Activated CD8-positive, alpha-beta memory T cell treated with anti-CD3 and anti-CD28 coated beads, Interleukin-2, amount 50 U/mL, for 48 hours (primary cell): ENCODE measurements at regions not wholly inside any gene's neighbourhood (a gene's known extent, or its start where the extent isn't known, plus 50 kb on each side); places are given as distances from the start of the nearest gene placed in this dataset.

Experiments used
- DNase-seq: peaks from one replicate; pipeline ENCODE4 v3.0.0-alpha.2; 2020

DNA sequence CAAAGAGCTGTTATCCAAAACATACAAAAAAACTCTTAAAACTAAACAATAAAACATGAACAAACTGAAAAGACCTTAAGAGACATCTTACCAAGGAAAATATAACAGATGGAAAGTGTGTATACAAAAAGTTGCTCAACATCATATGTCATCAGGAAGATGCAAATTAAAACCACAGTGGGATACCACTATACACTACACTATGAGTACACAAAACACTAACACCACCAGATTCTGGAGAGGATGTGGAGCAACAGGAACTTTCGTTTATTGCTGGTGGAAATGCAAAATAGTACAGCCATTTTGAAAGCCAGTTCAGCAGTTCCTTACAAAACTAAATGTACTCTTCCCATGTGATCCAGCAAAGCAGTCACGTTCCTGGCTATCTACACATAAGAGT lies 221.4 kb downstream of the CMPK2 start:
- no peak for DNase-seq

DNA sequence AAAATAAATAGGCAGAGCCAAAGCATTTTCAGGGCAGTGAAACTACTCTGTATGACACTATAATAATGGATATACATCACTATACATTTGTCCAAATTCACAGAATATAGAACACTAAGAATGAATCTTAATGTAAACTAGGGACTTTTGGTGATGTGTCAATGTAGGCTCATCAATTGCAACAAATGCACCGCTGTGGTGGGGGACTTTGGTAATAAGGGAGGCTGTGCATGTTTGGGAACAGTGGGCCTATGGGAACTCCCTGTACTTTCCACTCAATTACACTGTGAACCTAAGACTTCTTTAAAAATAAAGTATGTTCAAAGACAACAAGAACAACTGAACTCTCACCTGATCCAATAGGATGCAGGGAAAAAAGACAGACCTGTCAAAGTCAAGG lies 220.7 kb downstream of the CMPK2 start:
- DNase-seq: no peak

DNA sequence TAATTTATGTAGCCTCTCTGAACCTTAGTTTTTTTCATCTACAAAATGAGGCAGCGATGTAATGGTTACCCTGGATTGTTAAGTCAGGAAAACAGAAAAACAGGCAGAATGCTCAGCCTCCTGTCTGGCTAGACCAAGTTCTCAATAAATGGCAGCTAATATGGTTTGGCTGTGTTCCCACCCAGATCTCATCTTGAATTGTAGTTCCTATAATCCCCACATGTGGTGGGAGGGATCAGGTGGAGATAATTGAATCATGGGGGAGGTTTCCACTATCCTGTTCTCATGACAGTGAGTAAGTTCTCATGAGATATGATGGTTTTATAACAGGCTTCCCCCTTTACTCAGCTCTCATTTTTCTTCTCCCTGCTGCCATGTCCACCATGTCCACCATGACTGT lies 220.0 kb downstream of the CMPK2 start:
- no peak for DNase-seq

DNA sequence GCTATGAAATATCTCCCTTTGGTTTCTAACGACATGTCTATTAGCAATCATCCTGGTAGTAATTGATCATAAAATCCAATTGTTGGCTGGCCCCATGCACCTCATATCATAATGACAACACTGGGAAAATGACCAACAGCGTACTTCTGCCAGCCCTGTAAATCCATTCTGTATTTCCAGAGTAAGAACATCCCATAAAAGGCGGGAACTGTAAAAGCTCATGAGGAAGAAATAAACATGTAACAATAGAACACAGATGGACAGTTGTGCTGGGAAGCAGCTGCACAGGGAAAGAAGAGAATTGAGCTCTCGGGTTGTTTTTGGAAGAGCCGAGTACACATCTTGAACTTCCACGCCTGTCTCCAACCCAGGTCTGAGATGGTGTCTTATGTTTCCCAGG lies 218.7 kb downstream of the CMPK2 start:
- DNase-seq: no peak

DNA sequence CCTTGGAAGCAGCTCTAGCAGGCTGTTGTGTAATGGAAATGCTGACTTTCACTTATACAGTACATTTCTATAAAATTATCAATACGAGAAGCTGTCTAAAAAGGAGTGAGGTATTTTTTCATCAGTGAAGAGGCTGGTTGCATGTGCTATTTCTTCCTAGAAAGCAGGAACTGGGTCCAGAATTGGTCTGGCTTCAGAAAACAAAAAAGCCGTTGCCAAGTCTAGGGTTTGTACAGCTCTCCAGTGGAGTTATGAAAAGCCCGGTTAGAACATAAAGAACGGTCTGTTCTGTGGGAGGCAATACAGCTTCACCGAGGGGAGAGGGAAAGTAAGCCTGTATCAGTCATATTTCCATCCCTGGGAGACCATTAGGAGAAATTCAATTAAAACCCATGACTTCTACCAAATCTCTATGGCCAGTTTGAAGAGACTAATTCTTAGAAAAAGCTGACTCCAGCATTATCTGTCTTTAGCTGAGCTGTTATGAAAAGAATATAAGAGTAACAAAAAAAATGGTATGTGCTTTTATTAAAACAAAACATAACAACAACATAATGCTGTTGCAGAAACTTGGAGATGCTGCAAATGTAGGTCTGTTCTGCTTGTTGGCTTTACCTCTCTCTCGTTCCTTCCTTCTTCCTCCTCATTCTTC lies 217.0 kb downstream of the CMPK2 start:
- no peak for DNase-seq

DNA sequence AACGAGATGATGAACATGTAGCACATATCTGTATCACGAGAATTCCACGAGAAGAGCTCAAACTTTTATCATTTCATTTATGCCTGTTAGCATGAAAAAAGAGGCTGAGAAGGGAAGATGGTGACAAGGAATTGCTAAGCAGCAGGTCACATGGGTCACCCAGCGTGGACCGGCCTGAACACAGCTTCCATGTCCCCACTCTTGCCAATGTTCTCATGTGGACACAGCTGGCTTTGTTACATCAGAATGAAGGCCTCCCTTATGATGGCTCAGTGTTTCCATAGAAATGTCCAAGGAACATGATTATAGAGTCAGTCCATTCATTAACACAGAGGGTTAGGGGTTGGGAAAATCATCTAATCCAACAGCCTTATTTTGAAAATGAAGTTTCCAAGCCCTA lies 215.4 kb downstream of the CMPK2 start:
- DNase-seq: no peak

DNA sequence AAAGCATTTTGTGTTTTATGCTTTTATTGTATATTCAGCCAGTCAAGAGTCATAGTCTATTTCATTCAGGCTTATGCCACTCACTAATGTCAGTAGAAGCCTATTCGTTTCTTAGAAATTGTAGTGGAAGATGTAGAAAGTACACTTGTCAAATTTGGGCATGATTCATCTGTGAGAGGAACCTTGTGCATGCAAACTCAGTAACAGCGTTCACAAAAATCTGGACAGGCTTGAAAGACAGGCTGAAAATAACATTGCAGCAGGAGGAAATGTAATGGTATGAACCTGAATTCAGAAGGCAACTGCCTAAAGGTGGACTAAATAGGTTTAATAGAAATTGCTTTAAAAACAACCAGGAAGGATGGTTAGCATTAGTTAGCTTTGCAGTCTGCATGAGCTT lies 213.5 kb downstream of the CMPK2 start:
- no peak for DNase-seq

DNA sequence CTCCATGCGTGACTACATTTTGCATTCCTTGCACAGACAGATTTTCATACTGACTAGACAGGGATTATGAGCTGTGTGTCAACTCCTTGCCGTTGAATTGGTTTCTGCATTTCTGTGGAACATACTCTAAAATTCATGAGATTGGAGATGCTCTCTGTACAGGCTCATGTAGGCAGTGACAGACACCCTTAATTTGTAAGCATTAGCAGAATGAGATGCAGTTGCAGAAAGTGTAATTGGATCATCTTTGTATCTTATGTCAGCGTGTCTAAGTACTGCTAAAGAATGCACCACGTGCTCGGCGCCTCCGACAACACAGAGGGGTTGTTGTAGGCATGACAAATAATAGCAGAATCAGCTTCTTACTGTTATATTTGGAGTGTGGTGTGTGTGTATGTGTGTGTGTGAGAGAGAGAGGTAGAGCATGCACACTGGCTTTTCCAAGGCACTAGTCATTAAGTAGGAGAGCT lies 212.4 kb downstream of the CMPK2 start:
- DNase-seq: no peak

DNA sequence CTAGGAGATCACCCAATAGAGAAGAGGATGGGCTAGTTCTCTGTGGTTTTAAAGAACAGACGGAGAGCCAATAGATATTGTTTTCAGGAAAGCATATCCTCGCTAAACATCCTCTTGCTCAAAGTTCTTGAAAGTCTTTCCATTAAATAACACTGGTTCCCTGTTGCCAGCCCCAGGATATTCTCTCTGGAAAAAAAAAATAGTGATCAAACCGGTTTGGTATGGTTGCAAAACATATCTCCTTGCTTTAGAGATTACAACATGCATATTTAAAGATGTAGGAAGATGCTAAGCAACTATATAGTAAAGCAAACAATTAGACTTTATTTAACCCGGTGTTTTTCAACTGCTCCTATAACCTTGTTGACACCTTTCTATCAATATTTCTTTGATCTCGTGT lies 211.4 kb downstream of the CMPK2 start:
- no peak for DNase-seq

DNA sequence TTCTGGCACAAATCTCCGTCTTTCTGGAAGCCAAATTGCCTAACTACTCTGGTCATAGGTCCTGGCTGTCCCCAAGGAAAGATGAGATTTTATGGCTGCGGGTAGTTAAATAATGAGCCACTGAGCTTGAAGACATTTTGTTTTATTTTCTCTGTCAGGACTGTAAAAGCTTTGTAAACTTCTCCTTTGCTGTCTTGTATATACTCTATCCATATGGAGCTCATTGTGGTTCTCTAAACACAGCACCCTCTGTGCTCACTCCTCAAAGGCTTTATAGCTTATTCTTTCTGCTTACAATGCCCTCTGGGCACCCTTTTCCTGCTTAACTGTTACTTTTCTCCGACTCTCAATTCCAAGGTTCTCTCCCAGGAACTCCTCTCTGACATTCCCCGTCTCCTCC lies 209.1 kb downstream of the CMPK2 start:
- DNase-seq: no peak

DNA sequence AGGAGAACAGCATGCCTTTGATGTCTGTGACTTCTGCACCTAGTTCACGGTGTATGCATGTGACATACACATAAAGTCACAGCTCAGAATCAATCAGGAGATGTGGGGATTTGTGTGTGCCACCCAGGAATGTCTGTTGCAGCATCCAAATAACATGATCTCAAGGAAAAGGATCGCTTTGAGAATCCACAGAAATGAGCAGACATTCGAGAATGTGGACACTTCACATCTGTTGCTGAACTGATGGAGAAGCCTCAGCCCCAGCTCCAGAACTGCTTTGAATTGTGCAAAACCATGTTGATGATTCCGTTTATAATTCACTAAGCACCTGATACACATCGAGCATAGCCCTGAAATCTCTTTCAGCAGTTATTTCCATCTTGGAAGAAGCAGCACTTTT lies 208.6 kb downstream of the CMPK2 start:
- no peak for DNase-seq

DNA sequence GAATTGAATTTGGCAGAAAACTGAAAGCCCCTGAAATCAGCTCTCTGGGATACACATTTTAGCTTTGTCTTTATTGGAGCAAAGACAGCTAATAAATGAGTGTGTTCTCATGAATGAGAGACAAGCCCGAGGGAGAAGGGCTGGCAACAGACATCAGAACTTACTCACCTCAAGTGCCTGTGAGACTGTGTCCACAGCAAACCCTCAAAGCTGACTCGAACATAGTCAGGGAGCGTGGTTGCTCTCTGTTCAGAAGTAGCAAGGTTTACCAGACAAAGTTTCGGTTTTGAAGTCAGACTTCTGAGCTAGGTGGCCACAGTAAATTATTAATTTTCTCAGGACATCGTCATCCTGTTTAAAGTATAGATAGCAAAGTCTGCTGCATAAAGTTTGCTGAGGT lies 207.9 kb downstream of the CMPK2 start:
- no peak for DNase-seq

DNA sequence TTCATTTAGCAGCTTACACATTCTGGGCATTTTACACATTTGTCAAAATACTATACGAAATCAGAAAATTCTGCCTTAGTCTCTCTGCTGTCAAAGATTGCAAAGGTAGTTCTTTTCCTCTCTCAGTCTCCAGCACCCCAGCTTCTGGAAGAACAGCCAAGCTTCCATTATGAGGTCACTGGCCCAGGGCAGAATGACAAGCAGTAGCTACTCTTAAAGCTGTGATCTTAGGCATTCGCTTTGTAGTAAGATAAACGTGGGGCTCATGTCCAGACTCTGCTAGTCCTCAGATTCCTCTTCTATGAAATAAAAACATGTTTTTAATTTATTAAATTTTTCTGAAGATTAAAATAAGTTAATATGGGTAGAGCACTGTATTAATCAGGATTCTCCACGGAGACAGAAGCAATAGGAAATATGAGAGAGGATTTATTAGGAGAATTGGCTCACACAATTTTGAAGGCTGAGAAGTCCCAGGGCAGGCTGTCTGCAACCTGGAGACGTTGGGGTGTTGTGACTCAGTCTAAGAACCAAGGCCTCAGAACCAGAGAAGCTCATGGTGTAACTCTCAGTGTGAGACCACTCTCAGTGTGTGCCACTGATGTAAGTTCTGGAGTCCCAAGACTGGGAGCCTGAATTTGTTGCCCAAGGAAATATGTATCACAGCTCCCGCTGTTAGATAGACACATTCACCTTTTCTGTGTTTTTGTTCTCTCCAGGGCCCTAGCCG lies 201.2 kb downstream of the CMPK2 start:
- no peak for DNase-seq

DNA sequence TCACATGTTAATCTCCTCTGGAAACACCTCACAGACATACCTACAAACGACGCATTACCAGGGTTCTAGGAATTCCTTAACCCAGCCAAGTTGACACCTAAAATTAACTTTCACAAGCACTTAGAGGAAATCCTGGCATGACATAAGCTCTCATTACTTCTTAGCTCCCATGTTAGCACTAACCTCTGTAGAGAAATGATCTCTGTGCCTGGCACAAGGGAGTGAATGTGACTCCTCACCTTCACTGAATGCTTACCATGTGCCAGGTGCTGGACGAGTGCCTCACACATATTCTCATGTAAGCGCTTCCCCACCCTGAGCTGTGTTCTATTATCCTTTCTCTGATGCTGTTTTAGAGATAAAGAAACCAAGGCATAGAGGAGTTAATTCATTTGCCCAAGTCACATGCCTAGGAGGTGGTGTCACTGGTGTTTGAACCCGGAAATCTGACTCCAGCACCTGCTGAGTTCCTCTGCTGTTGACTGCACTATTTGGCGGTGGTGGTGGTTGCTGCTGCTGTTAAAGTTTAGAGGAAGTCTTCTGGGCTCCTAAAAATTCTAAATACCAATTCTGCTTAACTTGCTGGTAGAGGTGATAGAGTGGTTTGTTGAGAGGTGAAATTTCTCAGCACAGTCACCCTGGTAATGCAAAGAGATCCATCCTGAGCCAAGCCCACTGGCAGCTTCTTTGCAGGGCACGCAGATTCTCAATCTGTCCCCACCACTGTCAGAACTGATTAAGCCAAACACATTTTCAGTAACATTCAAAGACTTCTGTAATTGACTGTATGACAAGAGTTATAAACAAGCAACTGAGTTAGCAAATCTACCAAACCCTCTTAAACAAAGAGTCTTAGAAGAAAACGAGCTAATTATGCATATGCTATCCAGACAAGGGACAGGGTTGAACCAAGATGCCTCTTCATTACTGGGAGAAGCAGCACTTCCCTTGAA lies 200.3 kb downstream of the CMPK2 start:
- DNase-seq: no peak

DNA sequence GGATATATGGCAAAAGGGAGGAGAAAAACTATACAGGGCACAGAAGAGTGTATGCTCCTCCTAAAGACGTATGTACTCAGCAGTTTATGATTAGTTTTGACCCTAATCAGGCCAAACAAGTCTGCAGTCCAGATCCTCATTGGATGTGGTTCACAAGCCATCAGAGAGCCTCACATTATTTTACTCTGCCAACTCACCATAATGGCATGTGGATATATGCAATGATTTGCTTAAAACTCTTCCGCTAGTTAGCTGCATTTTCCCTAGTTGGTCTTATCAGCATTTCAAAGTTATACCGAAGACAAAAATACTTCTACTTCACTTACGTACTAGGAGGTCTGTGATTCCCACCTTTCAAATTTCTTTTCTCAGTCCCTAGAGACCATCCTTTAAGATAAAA lies 198.4 kb downstream of the CMPK2 start:
- no peak for DNase-seq

DNA sequence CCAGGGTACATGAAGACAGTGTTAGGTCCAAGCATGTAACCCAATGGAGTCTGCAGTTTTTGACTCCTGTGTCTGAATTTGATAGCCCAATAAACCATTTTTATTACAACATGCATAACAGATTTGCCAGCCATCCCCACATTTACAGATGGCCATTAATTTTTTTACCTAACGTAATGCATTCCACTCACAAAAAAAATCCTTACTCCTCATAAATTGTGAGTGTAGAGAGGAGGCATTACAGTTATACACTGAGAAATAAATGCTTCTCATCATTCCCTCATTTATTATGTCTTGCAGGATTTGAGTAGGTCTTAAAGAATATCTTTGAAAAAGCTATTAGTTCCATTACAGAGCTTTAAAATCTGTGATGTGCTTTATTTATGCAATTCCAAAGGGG lies 193.8 kb downstream of the CMPK2 start:
- DNase-seq: no peak

DNA sequence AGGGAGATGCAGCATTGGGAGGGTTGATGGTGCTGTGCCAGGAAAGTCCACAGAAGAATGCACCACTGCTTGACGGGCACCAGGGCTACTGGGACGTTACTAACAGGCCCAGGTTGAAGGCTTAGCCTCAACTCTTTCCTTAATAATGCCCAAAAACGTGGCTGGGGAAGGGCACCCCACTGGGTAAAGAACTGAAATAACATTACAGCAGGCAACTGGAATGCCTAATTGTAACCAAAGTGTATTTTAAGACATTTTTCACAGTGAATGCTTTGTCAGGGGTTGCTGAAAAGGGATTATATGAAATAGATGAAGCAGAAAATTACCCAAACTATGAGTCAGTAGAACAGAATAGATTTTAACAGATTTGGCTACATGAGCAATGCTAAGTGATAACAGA lies 191.3 kb downstream of the CMPK2 start:
- no peak for DNase-seq

DNA sequence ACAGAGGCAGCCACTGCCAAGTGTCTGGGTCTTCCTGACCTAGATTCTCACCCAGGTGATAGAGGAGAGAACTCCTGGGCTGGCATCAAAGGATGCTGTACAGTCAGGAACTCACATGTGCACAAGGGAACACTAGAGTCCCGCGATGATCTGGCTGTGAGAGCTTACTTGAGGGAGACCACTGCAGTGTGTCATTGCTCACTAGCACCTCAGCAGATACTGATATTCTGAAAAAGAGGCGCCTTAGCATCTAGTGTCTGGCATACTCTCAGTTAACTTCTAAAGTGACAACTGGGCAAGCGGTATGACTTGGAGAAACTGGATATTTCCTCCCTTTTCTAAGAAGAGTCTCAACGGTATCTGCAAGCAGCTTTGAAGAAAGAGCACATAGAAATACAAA lies 189.9 kb downstream of the CMPK2 start:
- DNase-seq: no peak

DNA sequence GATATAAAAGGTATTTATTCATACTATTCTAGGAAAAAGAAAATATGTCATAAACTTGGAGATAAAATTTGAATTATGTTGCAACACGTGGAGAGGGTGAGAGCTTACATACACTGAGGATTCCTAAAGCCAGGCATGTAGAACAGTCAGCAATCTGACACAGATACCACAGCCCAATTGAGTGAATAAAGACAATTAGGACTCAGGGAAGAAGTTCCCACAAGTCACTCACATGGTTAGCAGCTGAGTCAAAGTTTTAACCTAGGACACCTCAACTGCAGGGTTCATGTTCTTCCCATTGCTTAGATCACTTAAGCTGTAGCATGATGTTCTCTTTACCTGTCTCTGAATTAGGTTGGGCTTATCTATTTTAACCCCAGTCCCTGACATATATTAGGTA lies 189.5 kb downstream of the CMPK2 start:
- DNase-seq: no peak

DNA sequence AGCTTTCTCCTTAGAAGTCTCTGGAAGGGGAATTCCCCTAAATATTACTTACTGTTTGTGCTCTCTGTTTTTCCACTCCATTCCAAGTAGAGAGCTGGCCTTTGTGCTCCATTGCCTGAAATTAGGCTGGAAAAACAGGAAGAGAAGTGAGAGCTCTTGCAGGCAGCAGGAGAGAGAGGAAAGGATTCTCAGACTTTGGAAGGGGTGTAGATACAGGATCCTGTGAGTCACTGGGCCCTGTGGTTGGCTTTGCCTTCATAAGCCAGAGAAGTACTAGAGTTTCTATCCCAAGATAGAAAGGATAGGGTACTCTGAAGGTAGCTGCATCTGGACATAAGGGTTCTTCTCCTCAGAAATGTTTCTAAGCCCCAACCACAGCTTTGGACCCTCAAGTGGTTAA lies 188.9 kb downstream of the CMPK2 start:
- DNase-seq: no peak

DNA sequence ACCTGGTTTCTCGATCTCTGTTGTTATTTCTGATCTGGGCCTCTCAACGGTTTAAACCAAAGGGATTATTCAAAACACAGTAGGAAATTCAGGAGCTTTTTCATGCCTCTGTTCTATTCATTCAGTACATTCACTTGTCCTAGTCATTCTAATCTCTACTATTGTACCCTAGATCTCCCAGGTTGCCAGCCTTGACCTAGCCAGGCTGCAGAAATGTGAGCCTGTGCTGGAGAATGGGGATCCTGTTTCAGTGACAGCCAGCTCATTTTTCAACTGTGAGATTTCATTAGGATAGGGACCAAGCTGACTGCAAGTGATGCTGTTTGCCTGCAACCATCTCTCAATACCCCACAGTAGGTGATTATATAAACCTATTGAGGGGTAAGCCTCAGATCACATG lies 186.2 kb downstream of the CMPK2 start:
- DNase-seq: no peak

DNA sequence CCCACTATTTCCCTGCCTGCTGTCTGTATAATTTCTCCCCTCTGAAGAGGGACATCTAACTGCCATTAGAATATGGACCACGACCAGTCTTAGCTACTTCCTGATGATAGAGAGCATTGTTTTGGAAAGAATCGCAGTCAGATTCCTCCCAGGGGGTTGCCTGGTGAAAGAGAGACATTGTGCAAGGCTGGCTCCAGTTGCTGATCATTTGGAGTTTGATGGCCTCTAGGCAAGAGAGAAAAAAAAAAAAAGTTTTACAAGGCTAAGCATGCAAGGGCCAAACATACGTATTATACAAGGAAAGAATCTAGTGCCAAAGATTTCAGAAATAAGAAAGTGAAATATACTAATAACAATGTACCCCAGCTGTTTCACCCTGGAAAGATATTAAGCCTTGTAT lies 182.2 kb downstream of the CMPK2 start:
- DNase-seq: no peak

DNA sequence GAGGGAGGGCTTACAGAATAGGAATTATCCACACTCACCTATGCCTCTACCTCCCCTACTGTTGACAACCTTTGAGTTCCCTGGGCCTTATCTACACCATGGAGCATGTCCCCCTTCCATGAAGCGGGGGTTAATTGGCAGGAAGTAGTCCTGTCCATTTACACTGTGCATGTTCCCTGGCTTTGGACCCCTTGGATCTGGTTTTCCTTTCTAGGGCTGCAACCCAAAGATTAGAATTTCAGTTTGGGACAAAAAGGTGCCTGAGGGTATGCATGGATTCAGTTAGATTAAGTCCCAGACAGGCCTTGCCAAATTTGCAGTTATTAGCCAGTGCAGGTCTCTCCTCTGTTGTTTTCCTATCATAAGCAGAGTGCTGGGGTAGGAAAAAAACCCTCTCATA lies 180.3 kb downstream of the CMPK2 start:
- no peak for DNase-seq

DNA sequence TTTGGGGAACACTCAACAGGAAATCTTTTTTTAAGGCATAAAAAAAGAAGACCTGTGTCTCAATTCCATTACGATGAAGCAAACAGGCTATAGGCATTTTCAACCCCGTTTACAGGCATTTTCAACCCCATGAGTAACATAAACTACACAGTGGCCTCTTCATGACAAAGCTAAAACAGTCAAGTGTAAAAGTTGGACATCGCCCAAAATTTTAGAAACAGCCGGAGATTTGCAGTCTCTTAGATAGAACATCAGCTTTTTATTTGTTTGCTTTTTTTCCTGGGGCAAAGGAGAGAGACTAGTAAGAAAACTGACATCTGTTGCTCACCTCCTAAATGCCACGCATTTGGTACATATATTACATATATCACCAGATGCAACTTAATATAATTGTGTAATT lies 173.7 kb downstream of the CMPK2 start:
- no peak for DNase-seq
